ENCODE measurements at regions not wholly inside any gene's neighbourhood (a gene's known extent, or its start where the extent isn't known, plus 50 kb on each side); places are given as distances from the start of the nearest gene placed in this dataset.

DNA sequence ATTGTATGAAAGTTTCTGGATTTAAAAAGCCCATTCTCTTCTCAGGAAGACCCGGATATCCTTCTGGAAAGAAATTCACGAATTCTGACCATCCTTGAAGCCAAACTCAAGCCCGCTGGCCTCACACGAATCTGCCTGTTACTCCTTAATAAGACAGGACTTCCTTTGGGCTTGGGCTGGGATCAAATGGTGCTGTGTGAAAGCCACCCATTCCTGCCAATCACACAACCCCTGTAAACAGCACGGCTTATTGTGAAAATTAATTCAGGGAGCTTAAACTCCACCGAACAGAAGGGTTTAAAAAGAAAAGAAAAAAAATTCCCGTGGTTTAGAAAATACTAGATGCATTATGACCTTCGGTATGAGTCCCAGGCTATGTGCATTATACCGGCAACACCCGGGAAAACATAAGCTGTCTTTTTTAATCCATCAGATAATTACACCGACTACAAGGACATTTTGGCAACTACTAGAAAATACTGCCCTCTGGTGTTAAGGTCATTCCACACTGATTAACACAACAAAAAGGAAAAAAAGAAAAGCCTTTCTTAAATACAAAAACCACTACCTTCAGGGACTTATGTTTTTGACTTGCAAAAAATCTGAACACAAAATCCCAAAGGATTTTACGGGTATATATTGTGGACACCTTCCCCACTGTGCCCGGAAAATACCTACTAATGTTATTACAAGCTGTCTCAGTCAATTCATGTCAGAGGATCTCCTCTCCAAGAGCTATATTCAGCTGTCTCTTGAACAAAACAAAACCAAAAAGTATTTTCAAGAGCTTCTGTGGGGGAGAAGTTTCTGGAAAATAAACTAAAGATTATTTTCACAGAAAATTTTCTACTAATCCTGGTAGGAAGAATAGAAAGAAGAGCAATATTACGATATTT lies 76.0 kb upstream of the LSM14A start:
- intact Hi-C loops (cut with DNase I; ENCODE audit: low total_unique reads) = loop anchor here (1.0 to 5.0 kb wide), 2 partner anchors 299 to 318 kb away; partner anchors contain the start of gene KCTD15
- Histone ChIP-seq H3K4me1 (no peaks in the 10 kb centered on the region), H3K36me3 (no peaks in the 10 kb centered on the region), H3K9me3 (no peaks in the 10 kb centered on the region), H3K27ac (no peak overlapping the region), H3K27me3 (no peaks in the 10 kb centered on the region), H3K4me3 (peak overlapping the region in 1 of 4 donors; percentile 14)
- in situ Hi-C loops (cut with MboI; ENCODE audit: low sequenced_read_pairs in 4 of 4) = loop anchor here (10.0 to 25.0 kb wide), 3 partner anchors 309 to 321 kb away; partner anchors contain the start of gene KCTD15 (in 1 of the 4)
- no peak for ATAC-seq
- TF ChIP-seq POLR2A (IDR thresholded peaks at IDR 0.05) = no peak
- TF ChIP-seq, protein P1, sequence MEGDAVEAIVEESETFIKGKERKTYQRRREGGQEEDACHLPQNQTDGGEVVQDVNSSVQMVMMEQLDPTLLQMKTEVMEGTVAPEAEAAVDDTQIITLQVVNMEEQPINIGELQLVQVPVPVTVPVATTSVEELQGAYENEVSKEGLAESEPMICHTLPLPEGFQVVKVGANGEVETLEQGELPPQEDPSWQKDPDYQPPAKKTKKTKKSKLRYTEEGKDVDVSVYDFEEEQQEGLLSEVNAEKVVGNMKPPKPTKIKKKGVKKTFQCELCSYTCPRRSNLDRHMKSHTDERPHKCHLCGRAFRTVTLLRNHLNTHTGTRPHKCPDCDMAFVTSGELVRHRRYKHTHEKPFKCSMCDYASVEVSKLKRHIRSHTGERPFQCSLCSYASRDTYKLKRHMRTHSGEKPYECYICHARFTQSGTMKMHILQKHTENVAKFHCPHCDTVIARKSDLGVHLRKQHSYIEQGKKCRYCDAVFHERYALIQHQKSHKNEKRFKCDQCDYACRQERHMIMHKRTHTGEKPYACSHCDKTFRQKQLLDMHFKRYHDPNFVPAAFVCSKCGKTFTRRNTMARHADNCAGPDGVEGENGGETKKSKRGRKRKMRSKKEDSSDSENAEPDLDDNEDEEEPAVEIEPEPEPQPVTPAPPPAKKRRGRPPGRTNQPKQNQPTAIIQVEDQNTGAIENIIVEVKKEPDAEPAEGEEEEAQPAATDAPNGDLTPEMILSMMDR (IDR thresholded peaks at IDR 0.05 in 4 of 5, conservative IDR thresholded peaks at IDR 0.05 in 1 of 5) = peak in 4 of 5 experiments; percentile 23 to 58 (median 46)
- DNase-seq = no peak

DNA sequence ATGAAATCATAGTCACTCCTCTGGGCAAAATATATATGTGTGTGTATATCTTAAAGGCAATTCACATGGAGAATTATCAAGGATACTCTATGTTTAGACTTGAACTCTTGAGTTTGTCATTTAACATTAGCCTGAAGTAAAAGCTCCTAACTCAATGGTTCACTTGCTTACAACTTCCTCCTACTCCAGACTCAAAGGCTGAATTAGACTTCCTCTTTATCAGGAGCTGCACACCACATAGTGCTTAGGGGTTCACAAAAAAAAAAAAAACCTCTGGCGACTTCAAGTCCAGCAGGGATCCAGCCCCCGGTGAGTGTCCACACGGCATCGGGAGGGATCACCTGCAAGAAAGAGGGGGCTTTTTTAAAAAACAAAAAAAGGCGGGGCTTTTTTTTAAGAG lies 68.2 kb upstream of the LSM14A start:
- H3K4me3 ChIP-seq = no peak overlapping the region
- no peaks in the 10 kb centered on the region for H3K36me3 ChIP-seq
- in situ Hi-C loops (cut with MboI; ENCODE audit: low sequenced_read_pairs in 4 of 4) (no loop called here), intact Hi-C loops (cut with DNase I; ENCODE audit: low total_unique reads) (no loop called here)
- DNase-seq = no peak
- TF ChIP-seq POLR2A (IDR thresholded peaks at IDR 0.05) = no peak
- TF ChIP-seq, protein P1 (IDR thresholded peaks at IDR 0.05 in 4 of 5, conservative IDR thresholded peaks at IDR 0.05 in 1 of 5) = no peak
- ATAC-seq = no peak
- H3K27ac ChIP-seq = no peak overlapping the region
- H3K4me1 ChIP-seq = no peaks in the 10 kb centered on the region
- H3K9me3 ChIP-seq = no peaks in the 10 kb centered on the region
- H3K27me3 ChIP-seq = no peaks in the 10 kb centered on the region

DNA sequence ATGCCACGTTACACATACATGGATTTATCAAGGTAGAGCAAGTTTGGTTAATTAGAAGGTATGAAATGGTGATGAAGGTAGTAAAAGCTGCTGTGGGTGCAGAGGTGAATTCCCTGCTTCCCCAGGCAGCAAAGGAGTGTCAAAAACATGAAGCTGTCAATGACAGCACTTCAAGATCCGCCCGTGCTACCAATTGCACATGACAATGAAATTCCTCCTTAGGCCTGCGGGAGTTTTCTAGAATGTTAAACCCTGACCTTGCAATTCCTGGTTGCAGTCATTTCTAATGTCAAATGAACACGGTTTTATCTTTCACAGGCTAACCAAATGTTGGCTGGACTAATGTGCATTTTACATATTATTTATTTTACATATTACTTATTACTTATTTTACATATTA lies 67.7 kb upstream of the LSM14A start:
- in situ Hi-C loops (cut with MboI; ENCODE audit: low sequenced_read_pairs in 4 of 4) = no loop called here
- H3K36me3 ChIP-seq = no peaks in the 10 kb centered on the region
- TF ChIP-seq, protein P1 (IDR thresholded peaks at IDR 0.05 in 4 of 5, conservative IDR thresholded peaks at IDR 0.05 in 1 of 5) = no peak
- no peak for TF ChIP-seq POLR2A (IDR thresholded peaks at IDR 0.05)
- no peak overlapping the region for H3K27ac ChIP-seq
- no peak for DNase-seq
- H3K4me3 ChIP-seq = no peak overlapping the region
- H3K9me3 ChIP-seq = no peaks in the 10 kb centered on the region
- no peak for ATAC-seq
- intact Hi-C loops (cut with DNase I; ENCODE audit: low total_unique reads) = no loop called here
- H3K4me1 ChIP-seq = no peaks in the 10 kb centered on the region
- no peaks in the 10 kb centered on the region for H3K27me3 ChIP-seq

DNA sequence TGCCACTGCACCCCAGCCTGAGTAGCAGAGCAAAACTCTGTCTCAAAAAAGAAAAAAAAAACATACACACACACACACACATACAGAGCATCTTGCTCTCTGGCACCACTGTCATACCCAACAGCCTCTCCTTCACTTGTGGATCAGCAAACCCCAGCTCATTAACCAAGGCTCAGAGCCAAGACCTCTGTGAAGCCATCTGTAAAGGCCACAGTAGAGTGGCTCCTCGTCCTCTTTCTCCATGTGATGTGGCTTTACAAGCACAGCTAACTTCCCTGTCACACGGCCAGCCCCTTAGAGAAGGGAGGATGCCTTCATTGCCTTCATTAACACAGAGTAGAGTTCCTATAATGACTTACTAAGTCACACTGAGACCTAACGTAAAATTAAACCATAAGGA lies 62.7 kb upstream of the LSM14A start:
- no peaks in the 10 kb centered on the region for H3K36me3 ChIP-seq
- no peaks in the 10 kb centered on the region for H3K27me3 ChIP-seq
- H3K4me3 ChIP-seq = no peak overlapping the region
- in situ Hi-C loops (cut with MboI; ENCODE audit: low sequenced_read_pairs in 4 of 4) (no loop called here), intact Hi-C loops (cut with DNase I; ENCODE audit: low total_unique reads) (no loop called here)
- DNase-seq (no peak), ATAC-seq (no peak)
- no peak overlapping the region for H3K27ac ChIP-seq
- TF ChIP-seq POLR2A (IDR thresholded peaks at IDR 0.05) = no peak
- TF ChIP-seq, protein P1 (IDR thresholded peaks at IDR 0.05 in 4 of 5, conservative IDR thresholded peaks at IDR 0.05 in 1 of 5) = no peak
- H3K9me3 ChIP-seq = no peaks in the 10 kb centered on the region
- no peaks in the 10 kb centered on the region for H3K4me1 ChIP-seq
